ENCODE measurements at regions not wholly inside any gene's neighbourhood (a gene's known extent, or its start where the extent isn't known, plus 50 kb on each side); places are given as distances from the start of the nearest gene placed in this dataset.

DNA sequence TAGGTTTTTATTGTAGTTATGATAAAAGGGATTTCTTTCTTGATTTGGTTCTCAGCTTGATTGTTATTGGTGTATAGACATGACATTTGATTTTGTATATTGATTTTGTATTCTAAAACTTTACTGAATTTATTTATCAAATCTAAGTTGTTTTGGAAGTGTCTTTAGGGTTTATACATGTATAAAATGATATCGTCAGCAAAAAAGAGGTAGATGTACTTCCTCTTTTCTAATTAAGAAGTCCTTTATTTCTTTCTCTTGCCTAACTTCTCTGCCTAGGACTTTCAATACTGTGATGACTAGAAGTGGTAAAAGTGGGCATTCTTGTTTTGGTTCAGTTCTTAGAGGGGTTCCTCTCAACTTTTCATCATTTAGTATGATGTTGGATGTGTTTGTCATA, 487.3 kb upstream of the KIF2B start:
- TF ChIP-seq, protein P1, sequence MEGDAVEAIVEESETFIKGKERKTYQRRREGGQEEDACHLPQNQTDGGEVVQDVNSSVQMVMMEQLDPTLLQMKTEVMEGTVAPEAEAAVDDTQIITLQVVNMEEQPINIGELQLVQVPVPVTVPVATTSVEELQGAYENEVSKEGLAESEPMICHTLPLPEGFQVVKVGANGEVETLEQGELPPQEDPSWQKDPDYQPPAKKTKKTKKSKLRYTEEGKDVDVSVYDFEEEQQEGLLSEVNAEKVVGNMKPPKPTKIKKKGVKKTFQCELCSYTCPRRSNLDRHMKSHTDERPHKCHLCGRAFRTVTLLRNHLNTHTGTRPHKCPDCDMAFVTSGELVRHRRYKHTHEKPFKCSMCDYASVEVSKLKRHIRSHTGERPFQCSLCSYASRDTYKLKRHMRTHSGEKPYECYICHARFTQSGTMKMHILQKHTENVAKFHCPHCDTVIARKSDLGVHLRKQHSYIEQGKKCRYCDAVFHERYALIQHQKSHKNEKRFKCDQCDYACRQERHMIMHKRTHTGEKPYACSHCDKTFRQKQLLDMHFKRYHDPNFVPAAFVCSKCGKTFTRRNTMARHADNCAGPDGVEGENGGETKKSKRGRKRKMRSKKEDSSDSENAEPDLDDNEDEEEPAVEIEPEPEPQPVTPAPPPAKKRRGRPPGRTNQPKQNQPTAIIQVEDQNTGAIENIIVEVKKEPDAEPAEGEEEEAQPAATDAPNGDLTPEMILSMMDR (IDR thresholded peaks at IDR 0.05), result no peak
- ATAC-seq (ENCODE audit: low FRiP score), result no peak
- no peak for DNase-seq (ENCODE audit: low spot score)

DNA sequence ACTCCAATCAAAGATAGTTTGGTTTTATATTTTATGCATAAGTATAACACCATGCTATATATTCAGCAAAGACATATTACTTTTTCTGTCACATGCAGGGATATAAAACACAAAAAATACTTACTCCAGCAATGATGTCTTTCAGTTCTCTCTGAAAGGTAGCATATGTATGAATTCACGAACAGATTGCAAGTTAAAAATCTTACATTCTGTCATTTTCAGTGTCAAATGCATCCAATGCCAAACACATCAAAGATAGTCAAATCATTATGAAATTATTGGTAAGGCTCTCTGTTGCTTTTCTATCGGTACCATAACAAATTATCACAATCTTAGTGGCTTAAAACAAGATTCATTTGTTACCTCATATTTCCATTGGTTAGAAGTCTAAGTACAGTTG, 492.0 kb upstream of the KIF2B start:
- TF ChIP-seq, protein P1 (IDR thresholded peaks at IDR 0.05), result no peak
- DNase-seq (ENCODE audit: low spot score), result no peak
- no peak for ATAC-seq (ENCODE audit: low FRiP score)

DNA sequence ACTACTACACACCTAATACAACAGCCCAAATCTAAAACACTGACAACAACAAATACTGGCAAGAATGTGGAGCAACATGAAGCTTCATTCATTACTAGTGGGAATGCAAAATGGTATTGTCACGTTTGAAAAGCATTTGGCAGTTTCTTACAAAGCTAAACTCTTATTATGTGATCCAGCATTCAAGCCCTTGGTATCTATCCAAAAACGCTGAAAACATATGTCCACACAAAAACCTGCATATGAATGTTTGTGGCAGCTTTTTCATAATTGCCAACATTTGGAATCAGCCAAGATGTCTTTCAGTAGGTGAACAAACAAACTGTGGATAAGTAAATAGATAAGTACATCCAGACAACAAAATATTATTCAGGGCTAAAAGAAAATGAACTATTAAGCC, 501.1 kb upstream of the KIF2B start:
- ATAC-seq (ENCODE audit: low FRiP score) (no peak), DNase-seq (ENCODE audit: low spot score) (no peak)
- TF ChIP-seq, protein P1 (IDR thresholded peaks at IDR 0.05), result no peak

DNA sequence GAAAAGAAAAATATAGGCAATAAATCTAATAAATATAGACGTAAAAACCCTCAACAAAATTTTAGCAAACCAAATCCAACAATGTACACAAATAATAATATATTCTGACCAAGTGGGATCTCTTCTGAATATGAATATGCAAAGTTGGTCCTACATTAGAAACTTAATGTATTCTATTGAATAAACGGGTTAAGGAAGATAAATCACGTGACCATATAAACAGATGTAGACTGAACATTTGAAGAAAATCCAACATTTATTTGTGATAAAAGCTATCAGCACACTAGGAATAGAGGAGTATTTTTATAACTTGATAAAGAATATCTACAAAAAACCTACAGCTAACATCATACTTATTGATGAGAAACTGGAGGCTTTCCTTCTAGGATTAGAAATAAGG, 502.8 kb upstream of the KIF2B start:
- ATAC-seq (ENCODE audit: low FRiP score), result no peak
- TF ChIP-seq, protein P1 (IDR thresholded peaks at IDR 0.05), result no peak
- no peak for DNase-seq (ENCODE audit: low spot score)

DNA sequence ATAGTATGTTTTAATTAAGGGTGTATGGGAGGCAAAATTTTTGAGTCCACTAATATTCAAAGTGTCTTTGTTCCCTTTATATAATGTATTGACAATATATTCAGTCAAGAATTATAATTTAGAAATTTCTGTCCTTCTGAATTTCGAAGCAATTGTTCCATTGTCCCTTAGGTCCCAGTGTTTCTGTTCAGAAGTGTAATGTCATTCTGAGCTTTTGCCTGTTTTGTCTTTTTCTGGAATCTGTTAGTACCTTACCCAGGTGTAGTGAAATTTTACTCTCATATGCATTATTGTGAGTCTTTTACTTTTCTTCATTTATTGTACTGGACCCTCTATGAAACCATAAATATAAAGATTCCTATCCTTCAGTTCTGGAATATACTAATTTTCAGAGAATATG, 505.7 kb upstream of the KIF2B start:
- DNase-seq (ENCODE audit: low spot score) (no peak), ATAC-seq (ENCODE audit: low FRiP score) (no peak)
- TF ChIP-seq, protein P1 (IDR thresholded peaks at IDR 0.05), result no peak

DNA sequence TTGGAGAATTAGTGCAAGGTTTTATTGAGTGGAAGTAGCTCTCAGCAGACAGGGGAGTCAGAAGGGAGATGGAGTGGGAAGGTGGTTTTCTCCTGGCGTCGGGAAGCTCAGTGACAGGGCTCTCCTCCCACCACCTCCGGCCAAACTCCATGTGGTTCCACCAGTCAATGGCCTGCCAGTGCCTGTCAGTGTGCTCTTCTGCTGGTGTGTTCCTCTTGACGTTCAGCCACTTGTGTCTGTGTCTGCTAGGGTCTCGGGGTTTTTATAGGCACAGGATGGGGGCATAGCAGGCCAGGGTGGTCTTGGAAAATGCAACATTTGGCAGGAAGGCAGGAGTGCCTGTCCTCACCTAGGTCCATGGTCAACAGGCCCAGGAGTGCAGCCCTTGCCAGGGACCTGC, 506.7 kb upstream of the KIF2B start:
- DNase-seq (ENCODE audit: low spot score) (no peak), ATAC-seq (ENCODE audit: low FRiP score) (no peak)
- TF ChIP-seq, protein P1 (IDR thresholded peaks at IDR 0.05), result no peak

DNA sequence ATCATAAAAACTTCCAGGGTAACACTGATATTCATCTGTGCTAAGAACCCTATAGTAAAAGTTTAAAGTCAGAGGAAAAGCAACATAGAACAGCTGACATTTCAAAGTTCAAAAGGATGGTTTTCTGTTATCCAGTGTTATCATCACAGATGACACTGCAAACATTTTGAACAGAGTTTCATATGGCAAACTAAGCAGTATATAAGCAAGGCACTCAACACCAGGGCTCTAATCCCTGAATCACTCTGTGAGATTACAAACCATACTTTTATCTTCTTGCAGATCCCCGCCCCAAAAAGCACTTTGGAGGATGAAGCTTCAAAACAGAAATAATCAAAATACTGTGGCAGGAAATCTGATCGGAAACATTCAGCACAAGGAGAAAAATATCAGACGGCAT, 508.2 kb upstream of the KIF2B start:
- ATAC-seq (ENCODE audit: low FRiP score), result no peak
- no peak for DNase-seq (ENCODE audit: low spot score)
- TF ChIP-seq, protein P1 (IDR thresholded peaks at IDR 0.05), result no peak
